ENCODE measurements at regions not wholly inside any gene's neighbourhood (a gene's known extent, or its start where the extent isn't known, plus 50 kb on each side); places are given as distances from the start of the nearest gene placed in this dataset.

DNA sequence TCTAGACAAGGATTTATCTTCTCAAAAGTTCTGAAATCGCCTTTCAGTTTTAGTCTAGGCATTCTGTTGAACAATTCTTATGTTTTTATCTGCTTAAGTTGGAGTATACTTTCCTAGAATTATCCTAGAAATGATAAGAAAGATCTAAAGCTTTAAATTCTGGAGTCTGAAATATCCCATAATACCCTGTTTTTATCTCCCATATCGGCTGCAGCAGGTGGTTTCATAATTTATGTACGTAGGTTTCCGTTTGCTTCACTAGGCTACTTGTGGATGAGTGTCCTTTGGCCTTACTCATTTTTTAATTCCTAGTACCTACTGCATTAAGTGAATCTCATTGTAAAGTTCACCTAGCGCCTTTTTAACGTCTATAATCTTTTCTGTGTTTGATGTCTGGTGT, 58.5 kb upstream of the MGAT5 start:
- Mint-ChIP-seq H3K9me3 (ENCODE audit: unreplicated experiment) (no peaks in the 10 kb centered on the region), H3K36me3 (ENCODE audit: unreplicated experiment) (no peaks in the 10 kb centered on the region), H3K27me3 (ENCODE audit: unreplicated experiment) (no peaks in the 10 kb centered on the region), H3K4me1 (ENCODE audit: unreplicated experiment) (peaks cover 12% of the 10 kb centered on the region), H3K27ac (ENCODE audit: unreplicated experiment) (no peak overlapping the region), H3K4me3 (ENCODE audit: unreplicated experiment) (no peak overlapping the region)
- no peak for DNase-seq (ENCODE audit: extremely low spot score, unreplicated experiment)
- TF ChIP-seq, protein P1, sequence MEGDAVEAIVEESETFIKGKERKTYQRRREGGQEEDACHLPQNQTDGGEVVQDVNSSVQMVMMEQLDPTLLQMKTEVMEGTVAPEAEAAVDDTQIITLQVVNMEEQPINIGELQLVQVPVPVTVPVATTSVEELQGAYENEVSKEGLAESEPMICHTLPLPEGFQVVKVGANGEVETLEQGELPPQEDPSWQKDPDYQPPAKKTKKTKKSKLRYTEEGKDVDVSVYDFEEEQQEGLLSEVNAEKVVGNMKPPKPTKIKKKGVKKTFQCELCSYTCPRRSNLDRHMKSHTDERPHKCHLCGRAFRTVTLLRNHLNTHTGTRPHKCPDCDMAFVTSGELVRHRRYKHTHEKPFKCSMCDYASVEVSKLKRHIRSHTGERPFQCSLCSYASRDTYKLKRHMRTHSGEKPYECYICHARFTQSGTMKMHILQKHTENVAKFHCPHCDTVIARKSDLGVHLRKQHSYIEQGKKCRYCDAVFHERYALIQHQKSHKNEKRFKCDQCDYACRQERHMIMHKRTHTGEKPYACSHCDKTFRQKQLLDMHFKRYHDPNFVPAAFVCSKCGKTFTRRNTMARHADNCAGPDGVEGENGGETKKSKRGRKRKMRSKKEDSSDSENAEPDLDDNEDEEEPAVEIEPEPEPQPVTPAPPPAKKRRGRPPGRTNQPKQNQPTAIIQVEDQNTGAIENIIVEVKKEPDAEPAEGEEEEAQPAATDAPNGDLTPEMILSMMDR (IDR thresholded peaks at IDR 0.05) = no peak

DNA sequence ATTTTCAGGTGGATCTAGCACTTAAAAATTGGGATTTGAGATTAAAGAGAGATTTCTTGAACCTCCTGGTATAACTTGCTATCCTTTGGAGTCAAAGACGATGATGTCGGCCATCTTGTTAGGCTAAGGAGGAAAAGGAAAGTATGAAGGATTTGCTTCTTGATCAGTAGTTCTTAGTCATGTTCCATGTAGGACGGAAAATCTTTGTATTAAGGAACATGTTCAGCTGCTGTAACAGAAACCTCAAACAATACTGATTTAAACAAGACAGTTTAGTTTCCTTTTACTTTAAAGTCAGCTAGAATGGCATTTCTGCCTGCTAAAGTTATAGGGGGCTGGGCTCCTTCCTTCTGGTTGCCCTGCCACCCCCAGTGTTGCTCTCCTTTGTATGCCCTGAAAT, 56.4 kb upstream of the MGAT5 start:
- Mint-ChIP-seq H3K36me3 (ENCODE audit: unreplicated experiment) (no peaks in the 10 kb centered on the region), H3K27ac (ENCODE audit: unreplicated experiment) (no peak overlapping the region), H3K4me1 (ENCODE audit: unreplicated experiment) (peaks cover 15% of the 10 kb centered on the region), H3K4me3 (ENCODE audit: unreplicated experiment) (no peak overlapping the region), H3K9me3 (ENCODE audit: unreplicated experiment) (no peaks in the 10 kb centered on the region), H3K27me3 (ENCODE audit: unreplicated experiment) (no peaks in the 10 kb centered on the region)
- TF ChIP-seq, protein P1 (IDR thresholded peaks at IDR 0.05) = no peak
- no peak for DNase-seq (ENCODE audit: extremely low spot score, unreplicated experiment)

DNA sequence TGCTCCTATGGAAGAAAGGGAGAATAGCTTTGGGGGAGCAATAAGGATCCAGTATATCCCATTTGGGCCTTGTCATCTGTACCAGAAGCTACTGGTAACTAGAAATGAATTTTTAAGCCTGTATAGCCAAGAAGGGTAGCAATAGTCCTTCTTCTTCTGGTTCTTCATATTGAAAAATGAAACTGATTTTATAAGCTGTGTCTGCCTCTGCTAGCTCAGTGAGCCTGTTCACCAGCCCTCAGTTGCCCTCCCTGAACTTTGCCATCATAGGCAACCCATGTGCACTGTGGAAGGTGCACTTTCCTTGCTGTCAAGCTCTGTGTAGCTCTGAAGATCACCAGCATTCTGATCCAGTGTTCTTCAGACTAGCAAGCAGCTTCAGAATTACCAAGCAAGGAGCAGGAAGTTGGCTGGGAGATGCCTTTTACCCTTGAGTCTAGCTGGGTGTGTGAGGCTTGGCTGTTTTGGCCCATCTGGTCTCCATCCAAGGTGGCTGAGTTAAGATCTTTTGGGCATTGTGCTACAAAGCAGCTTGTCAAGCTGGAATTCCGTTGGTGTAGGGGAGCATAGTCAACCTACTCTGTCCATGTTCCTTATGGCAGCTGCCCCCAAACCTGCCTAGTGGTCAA, 55.8 kb upstream of the MGAT5 start:
- peaks cover 16% of the 10 kb centered on the region for H3K4me1 Mint-ChIP-seq (ENCODE audit: unreplicated experiment)
- no peaks in the 10 kb centered on the region for H3K36me3 Mint-ChIP-seq (ENCODE audit: unreplicated experiment)
- no peak overlapping the region for H3K27ac Mint-ChIP-seq (ENCODE audit: unreplicated experiment)
- no peak for DNase-seq (ENCODE audit: extremely low spot score, unreplicated experiment)
- no peak overlapping the region for H3K4me3 Mint-ChIP-seq (ENCODE audit: unreplicated experiment)
- no peaks in the 10 kb centered on the region for H3K27me3 Mint-ChIP-seq (ENCODE audit: unreplicated experiment)
- no peaks in the 10 kb centered on the region for H3K9me3 Mint-ChIP-seq (ENCODE audit: unreplicated experiment)
- TF ChIP-seq, protein P1 (IDR thresholded peaks at IDR 0.05) = no peak

DNA sequence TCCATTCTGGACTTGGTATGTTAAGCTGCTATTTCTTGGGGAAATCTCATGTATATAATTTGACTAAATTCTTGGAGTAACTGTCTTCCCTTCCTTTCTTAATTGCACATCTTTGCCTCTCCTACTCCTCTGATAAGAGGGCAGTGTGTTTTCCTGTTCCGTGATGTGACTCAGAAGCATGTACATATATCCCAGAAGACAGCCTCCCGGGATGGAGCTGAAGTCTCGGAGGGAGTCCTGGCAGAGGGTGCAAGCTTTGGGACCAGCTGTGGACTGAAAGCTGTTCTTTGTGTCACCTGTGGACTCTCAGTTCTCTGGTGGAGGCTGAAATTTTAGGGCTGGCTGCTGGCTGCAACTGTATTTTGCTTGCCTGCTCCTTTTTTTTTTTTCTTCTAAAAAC, 54.7 kb upstream of the MGAT5 start:
- Mint-ChIP-seq H3K4me1 (ENCODE audit: unreplicated experiment) (peaks cover 11% of the 10 kb centered on the region), H3K27ac (ENCODE audit: unreplicated experiment) (no peak overlapping the region), H3K36me3 (ENCODE audit: unreplicated experiment) (no peaks in the 10 kb centered on the region), H3K4me3 (ENCODE audit: unreplicated experiment) (no peak overlapping the region), H3K27me3 (ENCODE audit: unreplicated experiment) (no peaks in the 10 kb centered on the region), H3K9me3 (ENCODE audit: unreplicated experiment) (no peaks in the 10 kb centered on the region)
- TF ChIP-seq, protein P1 (IDR thresholded peaks at IDR 0.05) = no peak
- no peak for DNase-seq (ENCODE audit: extremely low spot score, unreplicated experiment)

DNA sequence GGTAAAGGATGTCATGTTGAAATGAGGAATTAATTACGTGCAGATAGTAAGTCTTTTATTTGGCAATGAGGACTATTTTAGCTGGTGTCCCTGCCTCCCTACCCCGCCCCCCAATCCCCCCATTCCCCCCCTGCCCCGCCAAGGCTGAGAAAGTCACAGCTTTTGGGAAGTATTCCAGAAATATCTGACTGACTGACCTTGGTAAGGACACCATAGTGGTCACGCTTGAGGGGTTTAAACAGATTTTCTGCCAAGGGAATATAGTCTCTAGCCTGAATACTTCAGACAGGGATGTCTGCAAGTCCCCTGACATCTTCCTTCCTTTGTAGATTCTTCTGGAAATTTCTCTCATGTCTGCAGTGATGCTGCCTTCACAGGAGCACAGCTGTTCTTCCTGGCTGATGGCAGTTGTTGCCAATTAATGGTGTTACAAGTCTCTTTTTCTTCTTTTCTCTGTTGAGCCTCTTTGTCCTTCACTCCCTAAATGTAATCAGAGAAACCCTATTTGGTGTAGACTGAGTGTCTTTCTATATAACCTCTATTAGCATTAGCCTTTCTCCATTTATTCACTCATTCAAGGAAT, 53.7 kb upstream of the MGAT5 start:
- TF ChIP-seq, protein P1 (IDR thresholded peaks at IDR 0.05) = no peak
- Mint-ChIP-seq H3K27ac (ENCODE audit: unreplicated experiment) (no peak overlapping the region), H3K9me3 (ENCODE audit: unreplicated experiment) (no peaks in the 10 kb centered on the region), H3K27me3 (ENCODE audit: unreplicated experiment) (no peaks in the 10 kb centered on the region), H3K36me3 (ENCODE audit: unreplicated experiment) (no peaks in the 10 kb centered on the region), H3K4me1 (ENCODE audit: unreplicated experiment) (peaks cover 10% of the 10 kb centered on the region), H3K4me3 (ENCODE audit: unreplicated experiment) (no peak overlapping the region)
- no peak for DNase-seq (ENCODE audit: extremely low spot score, unreplicated experiment)

Data from osteocyte (in vitro differentiated cells).